Small intestine (tissue), 7 donors: ENCODE measurements at regions not wholly inside any gene's neighbourhood (a gene's known extent, or its start where the extent isn't known, plus 50 kb on each side); places are given as distances from the start of the nearest gene placed in this dataset.
"Not testable (repeated sequence)": the region's sequence is repeated elsewhere in the genome, so short reads cannot be mapped to it uniquely, and the experiment has no call there.

ENCODE experiments used
- DNase-seq, 2 donors: peaks; one replicate each; pipeline versions ENCODE4 v3.0.0 to v3.0.0-alpha.2; 2013
- FAIRE-seq: peaks from 2 replicates; lab custom pipeline; 2012; peaks lifted over from hg19 to GRCh38; lab: Jason Lieb, UNC
- H3K27ac ChIP-seq, 3 donors: one replicate each; pipeline ENCODE4 v1.5.1; 2013; ENCODE audit warnings: low read length in 2 of 3, mild to moderate bottlenecking in 2 of 3, control low read depth in 1 of 3, inconsistent platforms in 1 of 3, low read depth in 1 of 3, moderate library complexity in 1 of 3
- H3K27me3 ChIP-seq, 3 donors: one replicate each; pipeline ENCODE4 v1.6.1; 2013; ENCODE audit warnings: low read length in 3 of 3, inconsistent platforms in 1 of 3; ENCODE audit not compliant: control insufficient read depth in 3 of 3, insufficient read depth in 3 of 3
- H3K36me3 ChIP-seq, 3 donors: one replicate each; pipeline ENCODE4 v1.6.1; 2013; ENCODE audit warnings: low read length in 3 of 3, inconsistent platforms in 1 of 3, low read depth in 1 of 3, mild to moderate bottlenecking in 1 of 3, moderate library complexity in 1 of 3; ENCODE audit not compliant: control insufficient read depth in 3 of 3, insufficient read depth in 2 of 3
- H3K4me1 ChIP-seq, 3 donors: one replicate each; pipeline ENCODE4 v1.6.1; 2013; ENCODE audit warnings: low read length in 2 of 3, inconsistent platforms in 1 of 3, low read depth in 1 of 3, mild to moderate bottlenecking in 1 of 3, moderate library complexity in 1 of 3; ENCODE audit not compliant: control insufficient read depth in 3 of 3, insufficient read depth in 2 of 3
- H3K4me3 ChIP-seq, 3 donors: one replicate each; pipeline ENCODE4 v1.5.1; 2013; ENCODE audit warnings: low read length in 3 of 3, control low read depth in 1 of 3, inconsistent platforms in 1 of 3, low read depth in 1 of 3, mild to moderate bottlenecking in 1 of 3, moderate library complexity in 1 of 3
- H3K9me3 ChIP-seq, 2 donors: one replicate each; pipeline ENCODE4 v1.6.1; 2013; ENCODE audit warnings: low read depth in 1 of 2, low read length in 1 of 2; ENCODE audit not compliant: control insufficient read depth in 2 of 2, insufficient read depth in 1 of 2
- WGBS, 3 donors: extraction: QIAGEN DNeasy Blood & Tissue Kit; methylation state at CpG; one replicate each; pipeline ENCODE4 v1.1.7; 2013; 5-methylcytosine and 5-hydroxymethylcytosine counted together
- donor health status: healthy with polysubstance abuse.
- donor health status: control.
- donor health status: control.
- donor health status: Bipolar disorder and iron deficiency.
- donor health status: healthy.

DNA sequence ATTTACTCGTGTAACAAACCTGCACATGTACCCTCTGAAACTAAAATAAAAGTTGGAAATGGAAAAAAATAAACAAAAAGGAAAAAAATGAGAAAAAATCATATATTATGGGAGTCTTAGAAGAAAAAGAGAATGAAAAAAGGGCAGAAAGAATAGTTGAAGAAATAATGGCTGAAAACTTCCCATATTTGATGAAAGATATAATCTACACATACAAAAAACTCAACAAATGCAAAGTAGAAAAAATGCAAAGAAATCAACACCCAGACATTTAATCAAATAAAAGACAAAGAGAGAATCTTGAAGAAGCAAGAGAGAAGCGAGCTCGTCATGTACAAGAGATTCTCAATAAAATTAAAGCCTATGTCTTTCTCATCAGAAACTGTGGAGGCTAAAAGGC is 73.8 kb downstream of the SLC25A46 start:
- no peaks in the 10 kb centered on the region for H3K27me3 ChIP-seq
- H3K4me3 ChIP-seq: no peak overlapping the region
- 72 to 85% (median 83%) methylated on average over 3 of the region's 3 CpGs for WGBS, 3 donors
- FAIRE-seq (no peak), DNase-seq (no peak)
- H3K4me1 ChIP-seq: no peaks in the 10 kb centered on the region
- no peak overlapping the region for H3K27ac ChIP-seq
- no peaks in the 10 kb centered on the region for H3K36me3 ChIP-seq
- peaks cover 0 to 3% of the 10 kb centered on the region in 2 donors for H3K9me3 ChIP-seq

DNA sequence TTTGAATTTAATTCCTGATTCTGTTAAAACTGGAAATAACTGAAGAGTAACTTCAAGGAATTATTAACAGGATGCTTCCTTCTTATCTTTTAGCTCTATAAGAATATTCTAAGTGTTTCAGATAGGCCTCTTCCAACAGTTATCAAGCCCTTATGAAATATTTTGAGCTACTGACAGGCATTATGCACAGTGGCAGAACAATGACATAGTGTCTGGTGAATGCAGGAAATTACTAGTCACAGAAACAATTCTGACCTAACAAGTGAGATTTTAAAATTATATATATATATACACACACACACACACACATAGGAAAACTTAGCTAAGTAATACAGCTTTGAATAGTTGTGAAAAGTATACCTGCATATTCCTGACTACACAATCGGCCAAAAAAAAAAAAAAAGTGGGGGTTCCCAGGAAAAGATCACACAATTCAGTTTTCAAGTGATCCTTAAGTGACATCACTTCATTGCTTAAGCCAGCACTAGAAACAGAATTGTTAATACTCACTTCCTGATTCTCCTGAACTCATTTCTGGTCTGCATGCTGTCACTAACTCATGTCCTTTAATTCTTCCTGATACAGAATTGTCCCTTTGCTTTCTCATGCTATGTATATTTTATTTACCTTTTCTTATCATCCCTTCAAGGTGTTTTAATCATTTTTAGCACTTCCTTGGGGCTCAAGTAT is 77.3 kb downstream of the SLC25A46 start:
- no peak overlapping the region for H3K27ac ChIP-seq
- DNase-seq (no peak), FAIRE-seq (no peak)
- no peak overlapping the region for H3K4me3 ChIP-seq
- H3K9me3 ChIP-seq: peaks cover 0 to under 1% of the 10 kb centered on the region in 2 donors
- H3K36me3 ChIP-seq: no peaks in the 10 kb centered on the region
- 41 to 50% (median 44%) methylated on average over 1 of the region's 1 CpG for WGBS, 3 donors
- H3K4me1 ChIP-seq: no peaks in the 10 kb centered on the region
- H3K27me3 ChIP-seq: no peaks in the 10 kb centered on the region

DNA sequence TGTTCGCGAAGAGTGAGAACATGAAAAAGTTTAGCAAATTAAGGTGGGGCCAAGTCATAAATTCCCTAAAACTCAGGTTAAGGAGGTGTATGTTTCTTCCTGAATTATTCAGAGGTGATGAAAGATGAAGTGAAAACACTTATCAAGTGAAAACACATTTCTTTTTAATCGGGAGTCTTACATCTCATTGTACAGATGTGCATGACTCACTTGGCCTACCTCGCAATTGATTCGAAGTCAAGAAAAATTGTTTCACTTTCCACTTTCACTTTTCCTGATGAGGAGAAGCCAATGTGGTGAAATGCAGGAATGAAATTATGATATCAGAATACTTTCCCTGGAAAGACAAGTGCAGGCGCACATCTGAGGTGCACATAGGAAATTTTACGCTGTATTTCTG is 78.7 kb downstream of the SLC25A46 start:
- no peaks in the 10 kb centered on the region for H3K36me3 ChIP-seq
- 69 to 78% (median 71%) methylated on average over 7 of the region's 7 CpGs for WGBS, 3 donors
- no peaks in the 10 kb centered on the region for H3K4me1 ChIP-seq
- no peak overlapping the region for H3K4me3 ChIP-seq
- H3K9me3 ChIP-seq: no peaks in the 10 kb centered on the region
- no peak for DNase-seq
- H3K27ac ChIP-seq: no peak overlapping the region
- FAIRE-seq: no peak
- H3K27me3 ChIP-seq: no peaks in the 10 kb centered on the region

DNA sequence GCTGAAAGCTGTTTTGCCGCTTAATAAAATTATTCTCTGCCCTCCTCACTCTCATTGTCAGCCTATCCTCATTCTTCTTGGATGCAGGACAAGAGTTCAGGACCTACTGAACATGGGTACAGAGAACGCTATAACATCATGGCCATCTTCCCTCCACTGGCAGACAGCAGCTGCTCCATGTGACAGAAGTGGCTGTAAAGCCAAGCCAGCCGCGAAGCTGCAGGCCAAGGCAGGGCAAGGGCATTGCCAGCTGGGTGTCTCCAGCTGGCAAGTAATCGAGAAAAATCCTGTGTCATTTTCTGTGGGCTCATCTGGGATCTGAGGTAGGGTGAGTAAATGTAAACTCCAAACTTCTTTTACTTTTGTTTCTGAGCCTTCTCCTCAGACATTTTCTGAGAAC is 84.8 kb downstream of the SLC25A46 start:
- H3K27me3 ChIP-seq: no peaks in the 10 kb centered on the region
- no peak overlapping the region for H3K27ac ChIP-seq
- H3K9me3 ChIP-seq: peaks cover 0 to 20% of the 10 kb centered on the region in 2 donors
- H3K4me3 ChIP-seq: no peak overlapping the region
- no peaks in the 10 kb centered on the region for H3K36me3 ChIP-seq
- WGBS, 3 donors: 86 to 92% (median 90%) methylated on average over 5 of the region's 5 CpGs
- no peaks in the 10 kb centered on the region for H3K4me1 ChIP-seq
- FAIRE-seq (no peak), DNase-seq (no peak)

DNA sequence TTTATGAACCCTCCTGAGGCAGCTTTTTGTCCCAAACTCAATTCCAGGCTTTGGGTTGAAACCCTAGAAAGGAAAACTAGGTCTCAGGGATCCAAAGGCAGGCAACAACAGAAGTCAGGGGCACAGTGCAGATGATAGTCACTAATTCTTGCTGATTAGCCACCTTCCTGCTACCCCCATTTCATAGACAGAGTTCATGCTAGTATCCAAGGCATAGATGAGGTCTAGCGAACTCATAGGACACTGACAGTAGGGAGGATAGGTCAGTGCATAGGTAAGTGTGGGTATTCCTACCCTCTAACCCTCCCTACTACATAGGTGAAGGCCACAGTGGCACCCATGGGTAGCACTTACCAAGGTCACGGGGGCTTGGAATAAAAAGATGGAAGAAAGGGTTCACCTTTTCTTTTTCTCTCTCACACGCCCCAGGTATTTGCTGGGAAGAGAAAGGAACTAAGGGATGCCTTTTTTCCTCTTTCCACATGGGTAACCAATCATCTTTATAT is 86.2 kb downstream of the SLC25A46 start:
- no peak for DNase-seq
- H3K4me1 ChIP-seq: no peaks in the 10 kb centered on the region
- H3K4me3 ChIP-seq: no peak overlapping the region
- no peak for FAIRE-seq
- H3K9me3 ChIP-seq: peaks cover 0 to 20% of the 10 kb centered on the region in 2 donors
- no peak overlapping the region for H3K27ac ChIP-seq
- no peaks in the 10 kb centered on the region for H3K36me3 ChIP-seq
- 64 to 80% (median 78%) methylated on average over 2 to 3 of the region's 3 CpGs for WGBS, 3 donors
- H3K27me3 ChIP-seq: no peaks in the 10 kb centered on the region

DNA sequence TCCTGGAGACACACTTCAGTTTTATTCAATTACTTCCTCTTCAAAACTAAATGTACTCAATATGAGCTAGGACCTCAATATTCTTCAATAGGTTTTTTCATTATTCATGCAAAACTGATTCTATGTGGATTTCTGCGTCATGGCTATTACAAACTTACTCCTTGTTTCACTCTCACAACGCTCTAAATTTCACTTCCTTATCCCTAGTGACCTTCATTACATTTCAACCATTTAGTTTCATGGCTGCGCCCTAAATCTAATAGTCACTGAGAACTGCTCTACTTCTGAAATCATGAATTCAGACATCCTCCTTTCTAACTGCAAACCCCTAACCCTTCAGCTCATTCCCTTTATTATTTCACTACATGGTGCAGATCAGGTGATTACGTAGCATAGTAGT is 93.9 kb downstream of the SLC25A46 start:
- no peaks in the 10 kb centered on the region for H3K4me1 ChIP-seq
- FAIRE-seq (no peak), DNase-seq (no peak)
- H3K4me3 ChIP-seq: no peak overlapping the region
- no peaks in the 10 kb centered on the region for H3K27me3 ChIP-seq
- no peak overlapping the region for H3K27ac ChIP-seq
- no peaks in the 10 kb centered on the region for H3K9me3 ChIP-seq
- no peaks in the 10 kb centered on the region for H3K36me3 ChIP-seq
- 76 to 80% (median 78%) methylated on average over 4 of the region's 4 CpGs for WGBS, 3 donors

DNA sequence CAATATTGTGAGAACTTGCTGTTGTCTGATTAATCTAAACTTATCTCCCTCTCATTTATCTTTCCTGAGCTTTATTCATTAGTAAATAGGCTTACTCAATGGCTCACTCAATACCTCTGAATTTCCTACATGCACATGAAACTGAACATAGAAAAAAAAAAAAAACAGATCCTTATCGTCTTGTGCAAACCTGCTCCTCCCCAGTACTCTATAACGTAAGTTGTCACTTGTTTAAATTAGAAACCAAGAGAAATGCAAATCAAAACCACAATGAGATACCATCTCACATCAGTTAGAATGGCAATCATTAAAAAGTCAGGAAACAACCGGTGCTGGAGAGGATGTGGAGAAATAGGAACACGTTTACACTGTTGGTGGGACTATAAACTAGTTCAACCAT is 96.1 kb downstream of the SLC25A46 start:
- H3K4me3 ChIP-seq, H3K27ac ChIP-seq, H3K36me3 ChIP-seq, H3K4me1 ChIP-seq, H3K27me3 ChIP-seq, FAIRE-seq, H3K9me3 ChIP-seq, DNase-seq: not testable (repeated sequence)
- 68 to 73% (median 71%) methylated on average over 4 of the region's 4 CpGs for WGBS, 3 donors

DNA sequence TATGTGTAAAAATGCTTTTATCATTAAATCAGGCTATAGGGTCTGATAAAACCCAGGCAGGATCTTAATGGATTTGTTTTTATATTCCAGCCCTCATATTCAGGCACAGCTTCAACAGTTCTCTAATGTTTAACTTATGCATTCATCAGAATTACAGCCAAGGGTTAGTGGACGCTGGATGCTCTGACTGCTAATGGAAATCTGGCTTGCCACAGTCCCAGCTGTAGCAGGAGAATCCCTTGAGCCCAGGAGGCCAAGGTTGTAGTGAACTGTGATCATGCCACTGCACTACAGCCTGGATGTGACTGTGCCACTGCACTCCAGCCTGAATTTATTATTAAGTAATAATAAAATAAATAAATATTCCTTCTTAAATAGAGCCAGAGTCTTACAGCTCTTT is 98.0 kb downstream of the SLC25A46 start:
- H3K4me3 ChIP-seq: no peak overlapping the region
- no peak overlapping the region for H3K27ac ChIP-seq
- no peaks in the 10 kb centered on the region for H3K27me3 ChIP-seq
- 24 to 43% (median 36%) methylated on average over 1 of the region's 1 CpG for WGBS, 3 donors
- DNase-seq: no peak
- H3K36me3 ChIP-seq: no peaks in the 10 kb centered on the region
- H3K4me1 ChIP-seq: no peaks in the 10 kb centered on the region
- H3K9me3 ChIP-seq: no peaks in the 10 kb centered on the region
- no peak for FAIRE-seq

DNA sequence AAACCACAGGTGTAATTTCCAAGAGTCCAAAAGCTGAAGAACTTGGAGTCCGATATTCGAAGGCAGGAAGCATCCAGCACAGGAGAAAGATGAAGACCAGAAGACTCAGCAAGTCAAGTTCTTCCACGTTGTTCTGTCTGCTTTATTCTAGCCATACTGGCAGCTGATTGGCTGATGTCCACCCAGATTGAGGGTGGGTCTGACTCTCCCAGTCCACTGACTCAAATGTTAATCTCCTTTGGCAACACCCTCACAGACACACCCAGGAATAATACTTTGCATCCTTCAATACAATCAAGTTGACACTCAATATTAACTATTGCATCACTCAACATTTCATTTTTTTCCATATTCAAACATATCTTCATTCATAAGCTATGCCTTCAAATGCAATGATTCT is 99.5 kb downstream of the SLC25A46 start:
- not testable (repeated sequence) for FAIRE-seq, H3K36me3 ChIP-seq
- WGBS, 3 donors: 65 to 72% (median 71%) methylated on average over 3 of the region's 3 CpGs

More for the DNA sequence above, 99.5 kb downstream of the SLC25A46 start:
- not testable (repeated sequence) for H3K4me1 ChIP-seq, H3K27me3 ChIP-seq, H3K9me3 ChIP-seq, H3K27ac ChIP-seq, H3K4me3 ChIP-seq, DNase-seq
